ENCODE measurements at regions not wholly inside any gene's neighbourhood (a gene's known extent, or its start where the extent isn't known, plus 50 kb on each side); places are given as distances from the start of the nearest gene placed in this dataset.
"Not testable (repeated sequence)": the region's sequence is repeated elsewhere in the genome, so short reads cannot be mapped to it uniquely, and the experiment has no call there.

GRCh38 chr1:172943138-172943537 is 107.6 kb downstream of the TNFSF18 start:
- not testable (repeated sequence) for TF ChIP-seq POLR2A (IDR thresholded peaks at IDR 0.05; ENCODE audit: low read depth, low read length); POLR2AphosphoS5 (IDR thresholded peaks at IDR 0.05; ENCODE audit: low read depth, low read length); TAF1 (IDR thresholded peaks at IDR 0.05; ENCODE audit: borderline replicate concordance, low read depth, low read length)

Data from GM12892 (cell line).